HCT116 (cell line): ENCODE measurements at regions not wholly inside any gene's neighbourhood (a gene's known extent, or its start where the extent isn't known, plus 50 kb on each side); places are given as distances from the start of the nearest gene placed in this dataset.

Experiments used
- ATAC-seq: fragments of 200-7000 bp; cut with Tn5 transposase; 2 replicates; pipeline ENCODE4 v1.9.1; 2020; ENCODE audit warnings: mild to moderate bottlenecking, moderate library complexity
- BruUV-seq: library from RNA; stranded (reverse); fragments of 400-500 nt; replicated peaks from 2 replicates; lab custom pipeline; 2021; lab: Mats Ljungman, UMichigan
- CTCF ChIA-PET: fragments of 300-600 bp; sonication (Branson Sonifier 250); formaldehyde crosslinking; loops from one replicate; lab custom pipeline; 2021; ENCODE audit warnings: antibody characterized with exemption; lab: Charles Lee
- POLR2A ChIA-PET: fragments of 300-600, 350-600 bp; sonication (Branson Sonifier 250); formaldehyde crosslinking; loops from one replicate; lab custom pipeline; 2021; ENCODE audit warnings: antibody characterized with exemption; lab: Charles Lee
- RAD21 ChIA-PET, 2 experiments: fragments of 300-600 bp; sonication (Branson Sonifier 250); formaldehyde crosslinking; loops; one replicate each; lab custom pipeline; 2023; ENCODE audit warnings: low total read pairs in 2 of 2; ENCODE audit not compliant: uncharacterized antibody in 2 of 2, unreplicated experiment in 2 of 2, low non-redundant PET in 1 of 2; lab: Charles Lee
- DNase-seq: peaks from one replicate; pipeline ENCODE4 v3.0.0-alpha.2; 2010; ENCODE audit warnings: low read depth, low spot score
- H2AFZ ChIP-seq: fragments of 200-600 bp; shearing (Covaris generic), sonication (generic); 2 replicates; pipeline ENCODE4 v1.6.1; 2017; ENCODE audit warnings: low read depth, mixed run types, mixed read lengths, antibody characterized with exemption, low read length; ENCODE audit not compliant: poor library complexity, severe bottlenecking
- H3K27ac ChIP-seq: 2 replicates; pipeline ENCODE4 v1.5.1; 2012; ENCODE audit warnings: low read depth, low read length
- H3K27me3 ChIP-seq: fragments of 200-600 bp; sonication (generic); 2 replicates; pipeline ENCODE4 v1.6.1; 2016; ENCODE audit warnings: mixed run types, low read length, mixed read lengths; ENCODE audit not compliant: insufficient read depth
- H3K36me3 ChIP-seq, 2 experiments: fragments of 200-500 bp in 1 of 2; fragments of 200-600 bp in 1 of 2; sonication (Bioruptor generic) in 1 of 2; sonication (generic) in 1 of 2; 2 replicates each; pipeline versions ENCODE4 v1.5.1 to v1.6.1; 2014 to 2016; ENCODE audit warnings: low read length in 2 of 2, inconsistent platforms in 1 of 2, mixed read lengths in 1 of 2, mixed run types in 1 of 2; ENCODE audit not compliant: insufficient read depth in 2 of 2, control insufficient read depth in 1 of 2
- H3K4me1 ChIP-seq, 2 experiments: fragments of 200-600 bp in 1 of 2; sonication (generic) in 1 of 2; 2 replicates each; pipeline versions ENCODE4 v1.5.1 to v1.6.1; 2012 to 2017; ENCODE audit warnings: low read length in 2 of 2, inconsistent platforms in 1 of 2, mild to moderate bottlenecking in 1 of 2, mixed read lengths in 1 of 2, mixed run types in 1 of 2, moderate library complexity in 1 of 2; ENCODE audit not compliant: insufficient read depth in 2 of 2, control insufficient read depth in 1 of 2
- H3K4me2 ChIP-seq: fragments of 200-600 bp; sonication (generic); 2 replicates; pipeline ENCODE4 v1.6.1; 2017; ENCODE audit warnings: mixed run types, low read length, mixed read lengths
- H3K4me3 ChIP-seq, 2 experiments: fragments of 200-600 bp in 1 of 2; sonication (generic) in 1 of 2; replicated peaks in 1 of 2; 2 replicates each; pipeline ENCODE4 v1.5.1; 2011 to 2016; ENCODE audit warnings: low read length in 2 of 2, control low read depth in 1 of 2, low read depth in 1 of 2, mild to moderate bottlenecking in 1 of 2, mixed read lengths in 1 of 2, mixed run types in 1 of 2
- H3K79me2 ChIP-seq: fragments of 200-600 bp; sonication (generic); 2 replicates; pipeline ENCODE4 v1.6.1; 2017; ENCODE audit warnings: mild to moderate bottlenecking, mixed run types, low read length, moderate library complexity, mixed read lengths; ENCODE audit not compliant: insufficient read depth
- H3K9ac ChIP-seq: fragments of 200-600 bp; sonication (generic); 2 replicates; pipeline ENCODE4 v1.6.1; 2016; ENCODE audit warnings: low read length, mixed read lengths
- H3K9me2 ChIP-seq: fragments of 200-600 bp; sonication (generic), shearing (Covaris generic); 2 replicates; pipeline ENCODE4 v1.6.1; 2017; ENCODE audit warnings: mixed run types, mild to moderate bottlenecking, moderate library complexity; ENCODE audit not compliant: insufficient read depth
- H3K9me3 ChIP-seq, 2 experiments: fragments of 200-500 bp in 1 of 2; fragments of 200-600 bp in 1 of 2; sonication (Bioruptor generic) in 1 of 2; sonication (generic) in 1 of 2; 2 replicates each; pipeline ENCODE4 v1.6.1; 2014 to 2017; ENCODE audit warnings: low read length in 2 of 2, mixed read lengths in 2 of 2, inconsistent platforms in 1 of 2, low read depth in 1 of 2, mild to moderate bottlenecking in 1 of 2, mixed run types in 1 of 2, moderate library complexity in 1 of 2; ENCODE audit not compliant: control insufficient read depth in 1 of 2, insufficient read depth in 1 of 2
- H4K20me1 ChIP-seq: fragments of 200-600 bp; sonication (generic), shearing (Covaris generic); 2 replicates; pipeline ENCODE4 v1.6.1; 2017; ENCODE audit warnings: mixed run types, mild to moderate bottlenecking, moderate library complexity; ENCODE audit not compliant: insufficient read depth
- ATF3 ChIP-seq: IDR thresholded peaks from 2 replicates; pipeline ENCODE4 v1.6.1; 2012
- CBX3 ChIP-seq: IDR thresholded peaks from 2 replicates; pipeline ENCODE4 v1.6.1; 2012; ENCODE audit warnings: low read depth
- EGR1 ChIP-seq: IDR thresholded peaks from 2 replicates; pipeline ENCODE4 v1.6.1; 2012; ENCODE audit warnings: low read depth
- ELF1 ChIP-seq: IDR thresholded peaks from 2 replicates; pipeline ENCODE4 v1.6.1; 2012; ENCODE audit warnings: low read depth, borderline replicate concordance
- EZH2 ChIP-seq: fragments of 200-600 bp; sonication (generic); IDR thresholded peaks from 2 replicates; pipeline ENCODE4 v1.6.1; 2017; ENCODE audit warnings: antibody characterized with exemption, mixed run types
- EZH2phosphoT487 ChIP-seq: fragments of 200-600 bp; IDR thresholded peaks from 2 replicates; pipeline ENCODE4 v1.6.1; 2018; ENCODE audit warnings: antibody characterized with exemption, borderline replicate concordance
- POLR2A ChIP-seq: IDR thresholded peaks from 2 replicates; pipeline ENCODE4 v1.7.0; 2011; ENCODE audit warnings: borderline replicate concordance; ENCODE audit not compliant: insufficient read depth, insufficient read length; ENCODE audit errors: extremely low read depth
- POLR2AphosphoS5 ChIP-seq: IDR thresholded peaks from 2 replicates; pipeline ENCODE4 v1.6.1; 2011; ENCODE audit warnings: mild to moderate bottlenecking, low read depth, low read length, moderate library complexity
- RAD21 ChIP-seq: IDR thresholded peaks from 2 replicates; pipeline ENCODE4 v1.6.1; 2012; ENCODE audit warnings: low read depth, mild to moderate bottlenecking
- SRF ChIP-seq: IDR thresholded peaks from 2 replicates; pipeline ENCODE4 v1.6.1; 2012; ENCODE audit warnings: low read depth
- TCF7L2 ChIP-seq: IDR thresholded peaks from 2 replicates; pipeline ENCODE4 v1.7.0; 2011; ENCODE audit warnings: borderline replicate concordance, inconsistent platforms; ENCODE audit not compliant: insufficient read depth, insufficient read length; ENCODE audit errors: extremely low read depth
- ZFX ChIP-seq: fragments of 450-650 bp; IDR thresholded peaks from 2 replicates; pipeline ENCODE4 v1.6.1; 2017
- ZNF274 ChIP-seq: fragments of 200-500 bp; sonication (Bioruptor generic); IDR thresholded peaks from 2 replicates; pipeline ENCODE4 v1.6.1; 2014; ENCODE audit warnings: mild to moderate bottlenecking, low read depth, low read length, inconsistent platforms
- intact Hi-C: fragments of 100-400 bp; cut with micrococcal nuclease; formaldehyde crosslinking; loops from 2 replicates; pipeline ENCODE4 v1.10.0; 2022
- TF ChIP-seq, protein P1 (sequence below): IDR thresholded peaks from 2 replicates; pipeline ENCODE4 v1.6.1; 2012; ENCODE audit warnings: low read depth
- TF ChIP-seq, protein P2 (sequence below): IDR thresholded peaks from 2 replicates; pipeline ENCODE4 v1.6.1; 2012
- TF ChIP-seq, protein P3 (sequence below), 3 experiments: fragments of 200-600 bp in 1 of 3; sonication (generic) in 1 of 3; IDR thresholded peaks in 2 of 3; conservative IDR thresholded peaks in 1 of 3; 2 replicates each; pipeline ENCODE4 v1.5.1; 2012 to 2017; ENCODE audit warnings: low read depth in 2 of 3, low read length in 2 of 3, antibody characterized with exemption in 1 of 3, borderline replicate concordance in 1 of 3, control low read depth in 1 of 3, mild to moderate bottlenecking in 1 of 3, mixed read lengths in 1 of 3, mixed run types in 1 of 3, moderate library complexity in 1 of 3; ENCODE audit not compliant: insufficient read depth in 1 of 3
- TF ChIP-seq, protein P4 (sequence below): IDR thresholded peaks from 2 replicates; pipeline ENCODE4 v1.6.1; 2011; ENCODE audit warnings: mild to moderate bottlenecking, low read length, moderate library complexity; ENCODE audit not compliant: insufficient replicate concordance; ENCODE audit errors: extremely low read depth

GRCh38 chr3:59385547-59385946 is 335.7 kb upstream of the CFAP20DC start:
- H3K9ac ChIP-seq: no peak overlapping the region
- BruUV-seq: no TSS peak
- H3K9me3 ChIP-seq: no peaks in the 10 kb centered on the region
- H3K79me2 ChIP-seq: no peaks in the 10 kb centered on the region
- H3K4me3 ChIP-seq: no peak overlapping the region
- ATAC-seq (no peak), DNase-seq (no peak)
- H3K27ac ChIP-seq: no peak overlapping the region
- no peaks in the 10 kb centered on the region for H3K4me1 ChIP-seq
- H4K20me1 ChIP-seq: no peaks in the 10 kb centered on the region
- no peak overlapping the region for H2AFZ ChIP-seq
- ChIA-PET POLR2A (no interaction called here), CTCF (no interaction called here), RAD21 (no interaction called here)
- no peaks in the 10 kb centered on the region for H3K9me2 ChIP-seq
- H3K27me3 ChIP-seq: peaks cover 66% of the 10 kb centered on the region
- TF ChIP-seq ELF1: no peak
- no peak for TF ChIP-seq POLR2AphosphoS5
- TF ChIP-seq POLR2A: no peak
- no peak for TF ChIP-seq EZH2
- TF ChIP-seq, protein P1, sequence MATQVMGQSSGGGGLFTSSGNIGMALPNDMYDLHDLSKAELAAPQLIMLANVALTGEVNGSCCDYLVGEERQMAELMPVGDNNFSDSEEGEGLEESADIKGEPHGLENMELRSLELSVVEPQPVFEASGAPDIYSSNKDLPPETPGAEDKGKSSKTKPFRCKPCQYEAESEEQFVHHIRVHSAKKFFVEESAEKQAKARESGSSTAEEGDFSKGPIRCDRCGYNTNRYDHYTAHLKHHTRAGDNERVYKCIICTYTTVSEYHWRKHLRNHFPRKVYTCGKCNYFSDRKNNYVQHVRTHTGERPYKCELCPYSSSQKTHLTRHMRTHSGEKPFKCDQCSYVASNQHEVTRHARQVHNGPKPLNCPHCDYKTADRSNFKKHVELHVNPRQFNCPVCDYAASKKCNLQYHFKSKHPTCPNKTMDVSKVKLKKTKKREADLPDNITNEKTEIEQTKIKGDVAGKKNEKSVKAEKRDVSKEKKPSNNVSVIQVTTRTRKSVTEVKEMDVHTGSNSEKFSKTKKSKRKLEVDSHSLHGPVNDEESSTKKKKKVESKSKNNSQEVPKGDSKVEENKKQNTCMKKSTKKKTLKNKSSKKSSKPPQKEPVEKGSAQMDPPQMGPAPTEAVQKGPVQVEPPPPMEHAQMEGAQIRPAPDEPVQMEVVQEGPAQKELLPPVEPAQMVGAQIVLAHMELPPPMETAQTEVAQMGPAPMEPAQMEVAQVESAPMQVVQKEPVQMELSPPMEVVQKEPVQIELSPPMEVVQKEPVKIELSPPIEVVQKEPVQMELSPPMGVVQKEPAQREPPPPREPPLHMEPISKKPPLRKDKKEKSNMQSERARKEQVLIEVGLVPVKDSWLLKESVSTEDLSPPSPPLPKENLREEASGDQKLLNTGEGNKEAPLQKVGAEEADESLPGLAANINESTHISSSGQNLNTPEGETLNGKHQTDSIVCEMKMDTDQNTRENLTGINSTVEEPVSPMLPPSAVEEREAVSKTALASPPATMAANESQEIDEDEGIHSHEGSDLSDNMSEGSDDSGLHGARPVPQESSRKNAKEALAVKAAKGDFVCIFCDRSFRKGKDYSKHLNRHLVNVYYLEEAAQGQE: no peak
- TF ChIP-seq EGR1: no peak
- no peak for TF ChIP-seq TCF7L2
- TF ChIP-seq ZNF274: no peak
- TF ChIP-seq, protein P2, sequence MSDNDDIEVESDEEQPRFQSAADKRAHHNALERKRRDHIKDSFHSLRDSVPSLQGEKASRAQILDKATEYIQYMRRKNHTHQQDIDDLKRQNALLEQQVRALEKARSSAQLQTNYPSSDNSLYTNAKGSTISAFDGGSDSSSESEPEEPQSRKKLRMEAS: no peak
- TF ChIP-seq SRF: no peak
- TF ChIP-seq RAD21: no peak
- no peak for TF ChIP-seq ATF3
- TF ChIP-seq ZFX: no peak
- TF ChIP-seq, protein P3, sequence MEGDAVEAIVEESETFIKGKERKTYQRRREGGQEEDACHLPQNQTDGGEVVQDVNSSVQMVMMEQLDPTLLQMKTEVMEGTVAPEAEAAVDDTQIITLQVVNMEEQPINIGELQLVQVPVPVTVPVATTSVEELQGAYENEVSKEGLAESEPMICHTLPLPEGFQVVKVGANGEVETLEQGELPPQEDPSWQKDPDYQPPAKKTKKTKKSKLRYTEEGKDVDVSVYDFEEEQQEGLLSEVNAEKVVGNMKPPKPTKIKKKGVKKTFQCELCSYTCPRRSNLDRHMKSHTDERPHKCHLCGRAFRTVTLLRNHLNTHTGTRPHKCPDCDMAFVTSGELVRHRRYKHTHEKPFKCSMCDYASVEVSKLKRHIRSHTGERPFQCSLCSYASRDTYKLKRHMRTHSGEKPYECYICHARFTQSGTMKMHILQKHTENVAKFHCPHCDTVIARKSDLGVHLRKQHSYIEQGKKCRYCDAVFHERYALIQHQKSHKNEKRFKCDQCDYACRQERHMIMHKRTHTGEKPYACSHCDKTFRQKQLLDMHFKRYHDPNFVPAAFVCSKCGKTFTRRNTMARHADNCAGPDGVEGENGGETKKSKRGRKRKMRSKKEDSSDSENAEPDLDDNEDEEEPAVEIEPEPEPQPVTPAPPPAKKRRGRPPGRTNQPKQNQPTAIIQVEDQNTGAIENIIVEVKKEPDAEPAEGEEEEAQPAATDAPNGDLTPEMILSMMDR (IDR thresholded peaks at IDR 0.05 in 2 of 3, conservative IDR thresholded peaks at IDR 0.05 in 1 of 3; ENCODE audit: borderline replicate concordance in 1 of 3, insufficient read depth in 1 of 3, low read depth in 2 of 3, low read length in 2 of 3): no peak
- TF ChIP-seq CBX3: no peak
- TF ChIP-seq, protein P4, sequence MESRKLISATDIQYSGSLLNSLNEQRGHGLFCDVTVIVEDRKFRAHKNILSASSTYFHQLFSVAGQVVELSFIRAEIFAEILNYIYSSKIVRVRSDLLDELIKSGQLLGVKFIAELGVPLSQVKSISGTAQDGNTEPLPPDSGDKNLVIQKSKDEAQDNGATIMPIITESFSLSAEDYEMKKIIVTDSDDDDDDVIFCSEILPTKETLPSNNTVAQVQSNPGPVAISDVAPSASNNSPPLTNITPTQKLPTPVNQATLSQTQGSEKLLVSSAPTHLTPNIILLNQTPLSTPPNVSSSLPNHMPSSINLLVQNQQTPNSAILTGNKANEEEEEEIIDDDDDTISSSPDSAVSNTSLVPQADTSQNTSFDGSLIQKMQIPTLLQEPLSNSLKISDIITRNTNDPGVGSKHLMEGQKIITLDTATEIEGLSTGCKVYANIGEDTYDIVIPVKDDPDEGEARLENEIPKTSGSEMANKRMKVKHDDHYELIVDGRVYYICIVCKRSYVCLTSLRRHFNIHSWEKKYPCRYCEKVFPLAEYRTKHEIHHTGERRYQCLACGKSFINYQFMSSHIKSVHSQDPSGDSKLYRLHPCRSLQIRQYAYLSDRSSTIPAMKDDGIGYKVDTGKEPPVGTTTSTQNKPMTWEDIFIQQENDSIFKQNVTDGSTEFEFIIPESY: no peak
- no peak for TF ChIP-seq EZH2phosphoT487
- no peak overlapping the region for H3K4me2 ChIP-seq
- H3K36me3 ChIP-seq: no peaks in the 10 kb centered on the region
- intact Hi-C loops: no loop called here
